AG04449 (cell line): ENCODE measurements at regions not wholly inside any gene's neighbourhood (a gene's known extent, or its start where the extent isn't known, plus 50 kb on each side); places are given as distances from the start of the nearest gene placed in this dataset.

Experiments used
- CTCF ChIA-PET: fragments of 350-600 bp; formaldehyde crosslinking; extraction: SDS; loops from one replicate; lab custom pipeline; 2021; ENCODE audit warnings: antibody characterized with exemption; lab: Yijun Ruan, JAX
- POLR2A ChIA-PET: fragments of 400-600, 350-600 bp; formaldehyde crosslinking; extraction: SDS; loops from one replicate; lab custom pipeline; 2020; ENCODE audit warnings: antibody characterized with exemption, inconsistent platforms; lab: Yijun Ruan, JAX
- DNase-seq: peaks from one replicate; pipeline ENCODE4 v3.0.0-alpha.2; 2010; ENCODE audit warnings: low read depth, low spot score
- H3K4me3 ChIP-seq: 2 replicates; pipeline ENCODE4 v1.5.1; 2011; ENCODE audit warnings: low read depth, mild to moderate bottlenecking, control low read depth, low read length
- TF ChIP-seq, protein P1 (sequence below): IDR thresholded peaks from one replicate; pipeline ENCODE4 v1.5.1; 2011; ENCODE audit warnings: mild to moderate bottlenecking, moderate library complexity, low read length, control low read depth, inconsistent platforms; ENCODE audit not compliant: insufficient read depth; ENCODE audit errors: missing control alignments

DNA sequence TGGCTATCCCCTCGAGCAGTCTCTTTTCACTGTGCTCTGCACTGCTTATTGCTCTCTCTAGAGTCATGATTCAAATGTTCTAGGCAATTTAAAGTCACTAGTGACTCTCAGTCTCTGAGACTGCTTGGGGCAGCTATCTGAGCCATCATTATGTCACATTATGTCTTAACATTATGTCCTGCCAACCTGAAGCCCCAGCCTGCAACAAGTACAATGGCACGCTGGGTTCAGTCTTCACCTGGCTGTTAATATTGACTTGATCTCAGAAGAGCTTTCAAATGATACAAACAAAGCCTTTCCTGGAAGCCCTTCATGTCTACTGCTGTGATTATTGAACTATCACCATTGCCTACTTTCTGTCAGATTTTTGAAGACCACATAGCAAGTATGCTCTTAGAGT lies 128.1 kb upstream of the GRM7 start:
- no peak for DNase-seq
- ChIA-PET POLR2A (no interaction called here), CTCF (no interaction called here)
- no peak overlapping the region for H3K4me3 ChIP-seq
- TF ChIP-seq, protein P1, sequence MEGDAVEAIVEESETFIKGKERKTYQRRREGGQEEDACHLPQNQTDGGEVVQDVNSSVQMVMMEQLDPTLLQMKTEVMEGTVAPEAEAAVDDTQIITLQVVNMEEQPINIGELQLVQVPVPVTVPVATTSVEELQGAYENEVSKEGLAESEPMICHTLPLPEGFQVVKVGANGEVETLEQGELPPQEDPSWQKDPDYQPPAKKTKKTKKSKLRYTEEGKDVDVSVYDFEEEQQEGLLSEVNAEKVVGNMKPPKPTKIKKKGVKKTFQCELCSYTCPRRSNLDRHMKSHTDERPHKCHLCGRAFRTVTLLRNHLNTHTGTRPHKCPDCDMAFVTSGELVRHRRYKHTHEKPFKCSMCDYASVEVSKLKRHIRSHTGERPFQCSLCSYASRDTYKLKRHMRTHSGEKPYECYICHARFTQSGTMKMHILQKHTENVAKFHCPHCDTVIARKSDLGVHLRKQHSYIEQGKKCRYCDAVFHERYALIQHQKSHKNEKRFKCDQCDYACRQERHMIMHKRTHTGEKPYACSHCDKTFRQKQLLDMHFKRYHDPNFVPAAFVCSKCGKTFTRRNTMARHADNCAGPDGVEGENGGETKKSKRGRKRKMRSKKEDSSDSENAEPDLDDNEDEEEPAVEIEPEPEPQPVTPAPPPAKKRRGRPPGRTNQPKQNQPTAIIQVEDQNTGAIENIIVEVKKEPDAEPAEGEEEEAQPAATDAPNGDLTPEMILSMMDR: no peak

DNA sequence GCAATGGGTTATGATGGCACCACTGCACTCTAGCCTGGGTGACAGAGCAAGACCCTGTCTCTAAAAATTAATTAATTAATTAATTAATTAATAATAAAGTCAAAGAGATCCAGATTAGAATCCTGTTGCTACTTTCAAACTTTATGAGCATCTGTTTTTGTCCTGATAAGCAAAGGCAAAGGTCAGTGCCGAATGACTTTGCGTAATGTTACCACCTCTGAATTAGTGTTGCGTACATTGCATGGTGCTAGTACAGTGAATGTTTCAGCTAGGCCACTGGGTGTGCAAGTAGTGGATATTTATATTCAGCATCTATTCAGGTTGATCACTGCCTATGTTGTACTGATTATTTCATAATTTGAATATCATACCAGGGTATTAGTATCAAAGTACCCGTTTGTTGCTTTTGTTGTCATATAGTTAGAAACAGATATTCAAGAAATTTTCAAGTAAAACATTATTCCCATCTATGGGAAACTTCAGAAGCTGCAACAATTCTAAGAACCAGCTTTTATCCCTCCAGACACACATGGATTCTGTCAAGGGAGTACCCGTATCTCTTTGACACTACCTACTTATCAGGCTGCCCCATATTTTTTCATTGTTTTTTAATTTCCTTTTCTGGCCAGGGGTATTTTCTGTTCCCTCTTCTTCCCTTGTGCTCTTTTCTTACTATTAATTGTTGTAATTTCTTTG lies 127.1 kb upstream of the GRM7 start:
- no peak for DNase-seq
- H3K4me3 ChIP-seq: no peak overlapping the region
- ChIA-PET CTCF (no interaction called here), POLR2A (no interaction called here)
- TF ChIP-seq, protein P1: no peak

DNA sequence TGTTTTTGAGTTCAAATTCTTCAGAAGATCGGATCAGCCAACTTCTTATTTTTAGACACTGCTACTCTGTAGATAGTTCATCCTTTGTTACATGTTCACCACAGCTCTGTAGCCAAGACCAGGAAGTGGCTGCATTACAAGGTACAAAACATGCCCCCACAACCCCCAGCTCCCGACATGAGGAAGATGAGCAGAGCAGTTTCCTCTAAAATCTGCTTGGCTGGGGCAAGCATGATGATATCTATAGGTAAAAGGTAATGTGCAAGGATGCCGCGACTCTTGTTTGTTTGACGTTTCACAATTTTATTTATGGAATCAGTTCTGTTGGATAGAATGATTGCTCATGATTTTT lies 126.5 kb upstream of the GRM7 start:
- H3K4me3 ChIP-seq: no peak overlapping the region
- TF ChIP-seq, protein P1: no peak
- DNase-seq: no peak
- ChIA-PET POLR2A (no interaction called here), CTCF (no interaction called here)

DNA sequence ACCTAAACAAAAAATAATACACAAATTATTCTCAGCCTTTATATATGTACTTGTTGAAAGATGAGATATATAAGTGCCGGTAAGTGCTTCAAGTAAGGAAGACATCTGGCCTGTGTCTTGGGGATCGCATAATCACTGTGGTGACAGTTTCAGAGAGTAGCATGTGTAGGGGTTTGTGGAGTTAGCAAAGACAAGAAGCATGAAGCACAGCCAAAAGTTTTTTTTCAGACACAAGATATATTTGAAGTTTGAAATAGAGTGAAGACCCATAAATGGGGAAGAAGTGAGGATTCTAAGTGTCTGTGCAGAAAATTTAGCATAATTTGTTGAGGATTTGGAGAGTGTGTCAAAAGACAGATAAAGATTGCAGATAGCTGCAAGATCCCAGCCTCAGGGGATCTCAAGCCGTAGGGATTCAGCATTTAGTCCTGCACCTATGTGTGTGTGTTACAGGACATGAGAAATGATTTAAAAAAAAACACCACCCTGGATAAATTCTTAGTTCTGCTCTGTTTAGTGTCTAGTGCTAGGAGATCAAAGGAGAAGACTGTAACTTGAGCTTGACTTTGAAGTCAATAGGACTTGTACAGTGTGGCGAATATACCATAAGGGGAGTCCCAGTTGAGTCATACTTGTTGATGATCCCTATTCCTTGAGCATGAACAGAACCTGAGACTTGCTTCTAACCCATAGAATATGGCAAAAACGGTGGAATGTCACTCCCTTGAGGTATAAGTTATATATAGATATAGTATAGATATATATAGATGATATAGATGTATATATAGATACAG lies 123.9 kb upstream of the GRM7 start:
- DNase-seq: no peak
- CTCF ChIA-PET: no interaction called here
- POLR2A ChIA-PET: no interaction called here
- no peak overlapping the region for H3K4me3 ChIP-seq
- TF ChIP-seq, protein P1: no peak

DNA sequence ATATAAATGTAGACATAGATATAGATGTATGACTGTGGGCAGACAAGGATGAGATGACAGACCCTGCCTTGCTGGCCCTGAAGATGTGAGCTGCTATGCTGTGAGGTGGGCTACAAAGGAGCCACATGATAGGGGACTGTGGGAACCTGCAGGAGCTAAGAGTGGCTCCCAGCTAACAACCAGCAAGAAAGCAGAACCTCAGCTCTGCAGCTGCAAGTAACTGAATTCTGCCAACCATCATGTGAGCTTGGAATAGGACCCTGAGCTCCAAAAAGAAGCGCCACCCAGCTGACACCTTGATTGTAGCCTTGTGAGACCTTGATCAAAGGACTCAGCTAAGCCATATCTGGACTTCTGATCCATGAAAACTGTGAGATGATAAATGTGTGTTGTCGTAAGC lies 123.3 kb upstream of the GRM7 start:
- ChIA-PET CTCF (no interaction called here), POLR2A (no interaction called here)
- DNase-seq: no peak
- H3K4me3 ChIP-seq: no peak overlapping the region
- TF ChIP-seq, protein P1: no peak

DNA sequence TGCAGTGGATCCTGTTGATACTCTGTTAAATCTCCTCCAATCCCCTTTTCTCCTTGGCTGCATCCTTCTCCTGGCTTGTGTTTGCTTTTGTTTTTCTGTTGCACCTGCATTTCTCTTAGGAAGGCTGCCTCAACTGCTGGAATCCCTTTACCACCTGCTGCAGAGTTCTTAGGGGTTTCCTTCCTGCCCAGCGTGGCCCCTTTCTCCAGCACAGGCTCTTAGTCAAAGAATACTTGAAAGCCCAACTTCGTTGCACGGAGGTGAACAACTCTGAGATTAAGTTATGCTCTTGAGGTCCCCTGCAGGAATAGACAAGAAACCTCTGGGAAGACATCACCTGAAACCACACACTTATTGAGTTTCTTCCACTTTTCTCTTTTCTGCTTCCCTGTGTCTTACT lies 121.6 kb upstream of the GRM7 start:
- no peak for DNase-seq
- TF ChIP-seq, protein P1: no peak
- no peak overlapping the region for H3K4me3 ChIP-seq
- POLR2A ChIA-PET: no interaction called here
- CTCF ChIA-PET: no interaction called here
